ENCODE measurements at regions not wholly inside any gene's neighbourhood (a gene's known extent, or its start where the extent isn't known, plus 50 kb on each side); places are given as distances from the start of the nearest gene placed in this dataset.

- DNase-seq = no peak
Measured at GRCh38 chr15:61318802-61319525, 89.9 kb upstream of the RORA start.

- DNase-seq = no peak
Measured at GRCh38 chr15:61318301-61318700, 89.2 kb upstream of the RORA start.

GRCh38 chr15:61315471-61315870 is 86.4 kb upstream of the RORA start:
- DNase-seq = no peak

- DNase-seq = no peak
Measured at GRCh38 chr15:61314427-61314826, 85.3 kb upstream of the RORA start.

- DNase-seq = no peak
Measured at GRCh38 chr15:61309617-61310016, 80.5 kb upstream of the RORA start.

GRCh38 chr15:61309031-61309511 is 80.0 kb upstream of the RORA start:
- no peak for DNase-seq

- DNase-seq = no peak
Measured at GRCh38 chr15:61308437-61308836, 79.3 kb upstream of the RORA start.

GRCh38 chr15:61307474-61307873 is 78.4 kb upstream of the RORA start:
- no peak for DNase-seq

GRCh38 chr15:61301701-61302100 is 72.6 kb upstream of the RORA start:
- DNase-seq = no peak

- no peak for DNase-seq
Measured at GRCh38 chr15:61299075-61299763, 70.1 kb upstream of the RORA start.

GRCh38 chr15:61295239-61295638 is 66.1 kb upstream of the RORA start:
- no peak for DNase-seq

GRCh38 chr15:61282661-61283060 is 53.6 kb upstream of the RORA start:
- DNase-seq = no peak

- no peak for DNase-seq
Measured at GRCh38 chr15:61281328-61281727, 52.2 kb upstream of the RORA start.

Data from GDM1 (cell line).